Smooth muscle cell (in vitro differentiated cells): ENCODE measurements at regions not wholly inside any gene's neighbourhood (a gene's known extent, or its start where the extent isn't known, plus 50 kb on each side); places are given as distances from the start of the nearest gene placed in this dataset.
A peak's percentile ranks its signal among the peaks of the same experiment; 100 is the strongest.

Experiments
- DNase-seq: peaks from one replicate; lab custom pipeline; 2025; ENCODE audit not compliant: unreplicated experiment; lab: John Stamatoyannopoulos, UW
- H2AFZ ChIP-seq: fragments of 200-600 bp; sonication (generic); 2 replicates; pipeline ENCODE4 v1.6.0; 2016; ENCODE audit warnings: antibody characterized with exemption, low read depth, mild to moderate bottlenecking
- H3F3A ChIP-seq: fragments of 200-600 bp; sonication (generic); 2 replicates; pipeline ENCODE4 v1.6.0; 2017; ENCODE audit warnings: antibody characterized with exemption, low read depth
- H3K27ac ChIP-seq: fragments of 200-600 bp; sonication (generic); 2 replicates; pipeline ENCODE4 v1.5.1; 2016; ENCODE audit warnings: low read depth, mild to moderate bottlenecking
- H3K27me3 ChIP-seq: fragments of 200-600 bp; sonication (generic); 2 replicates; pipeline ENCODE4 v1.6.1; 2016; ENCODE audit warnings: low read depth, mild to moderate bottlenecking
- H3K36me3 ChIP-seq: fragments of 200-600 bp; sonication (generic); 2 replicates; pipeline ENCODE4 v1.5.1; 2016; ENCODE audit warnings: low read depth
- H3K4me1 ChIP-seq: fragments of 200-600 bp; sonication (generic); 2 replicates; pipeline ENCODE4 v1.5.1; 2016; ENCODE audit warnings: low read depth
- H3K4me2 ChIP-seq: fragments of 200-600 bp; sonication (generic); 2 replicates; pipeline ENCODE4 v1.6.0; 2016; ENCODE audit warnings: mild to moderate bottlenecking
- H3K4me3 ChIP-seq: fragments of 200-600 bp; sonication (generic); 2 replicates; pipeline ENCODE4 v1.5.1; 2016; ENCODE audit warnings: mild to moderate bottlenecking
- H3K79me2 ChIP-seq: fragments of 200-600 bp; sonication (generic); 2 replicates; pipeline ENCODE4 v1.6.0; 2016; ENCODE audit warnings: low read depth, mild to moderate bottlenecking
- H3K9ac ChIP-seq: fragments of 200-600 bp; sonication (generic); 2 replicates; pipeline ENCODE4 v1.6.0; 2016; ENCODE audit warnings: low read depth
- H3K9me3 ChIP-seq: fragments of 200-600 bp; sonication (generic); replicated peaks from 2 replicates; pipeline ENCODE4 v1.5.1; 2016; ENCODE audit warnings: low read depth
- H4K20me1 ChIP-seq: fragments of 200-600 bp; sonication (generic); 2 replicates; pipeline ENCODE4 v1.6.0; 2016; ENCODE audit warnings: low read depth
- CTCF ChIP-seq: fragments of 200-600 bp; sonication (generic); IDR thresholded peaks from 2 replicates; pipeline ENCODE4 v1.5.1; 2017; ENCODE audit warnings: borderline replicate concordance, mild to moderate bottlenecking, antibody characterized with exemption; ENCODE audit not compliant: insufficient read depth, poor library complexity, severe bottlenecking
- WGBS: methylation state at CpG from one replicate; pipeline ENCODE4 v1.1.7; 2016; ENCODE audit warnings: low lambda C conversion rate; 5-methylcytosine and 5-hydroxymethylcytosine counted together

- H3K4me1 ChIP-seq: no peaks in the 10 kb centered on the region
- no peak overlapping the region for H3K4me3 ChIP-seq
- H4K20me1 ChIP-seq: no peaks in the 10 kb centered on the region
- no peaks in the 10 kb centered on the region for H3K9me3 ChIP-seq
- no peak overlapping the region for H2AFZ ChIP-seq
- H3F3A ChIP-seq: no peaks in the 10 kb centered on the region
- no peaks in the 10 kb centered on the region for H3K36me3 ChIP-seq
- no peak overlapping the region for H3K9ac ChIP-seq
- H3K27ac ChIP-seq: no peak overlapping the region
- no peak for DNase-seq
- no peak for TF ChIP-seq CTCF
- no peaks in the 10 kb centered on the region for H3K27me3 ChIP-seq
- H3K79me2 ChIP-seq: no peaks in the 10 kb centered on the region
- no peak overlapping the region for H3K4me2 ChIP-seq
Measured at GRCh38 chr4:137749466-137749865, 217.2 kb upstream of the PCDH18 start.

GRCh38 chr4:137748616-137749015 is 216.3 kb upstream of the PCDH18 start:
- Histone ChIP-seq H3K27ac (no peak overlapping the region), H3K4me2 (no peak overlapping the region), H2AFZ (no peak overlapping the region), H3F3A (no peaks in the 10 kb centered on the region), H3K79me2 (no peaks in the 10 kb centered on the region), H3K36me3 (no peaks in the 10 kb centered on the region), H3K4me3 (no peak overlapping the region), H3K9ac (no peak overlapping the region), H3K9me3 (no peaks in the 10 kb centered on the region), H4K20me1 (no peaks in the 10 kb centered on the region), H3K27me3 (no peaks in the 10 kb centered on the region), H3K4me1 (no peaks in the 10 kb centered on the region)
- no peak for TF ChIP-seq CTCF
- 91% methylated on average over 3 of the region's 3 CpGs for whole genome bisulfite sequencing
- no peak for DNase-seq

- Histone ChIP-seq H3K79me2 (no peaks in the 10 kb centered on the region), H2AFZ (peak overlapping the region; percentile 10), H3K9ac (no peak overlapping the region), H3K27ac (no peak overlapping the region), H4K20me1 (no peaks in the 10 kb centered on the region), H3K4me3 (no peak overlapping the region), H3K36me3 (no peaks in the 10 kb centered on the region), H3K4me1 (no peaks in the 10 kb centered on the region), H3F3A (no peaks in the 10 kb centered on the region), H3K4me2 (no peak overlapping the region), H3K9me3 (no peaks in the 10 kb centered on the region), H3K27me3 (no peaks in the 10 kb centered on the region)
- 64% methylated on average over 1 of the region's 1 CpG for WGBS
- DNase-seq: no peak
- TF ChIP-seq CTCF: no peak
Measured at GRCh38 chr4:137740141-137740540, 207.8 kb upstream of the PCDH18 start.

GRCh38 chr4:137739391-137739790 is 207.1 kb upstream of the PCDH18 start:
- no peaks in the 10 kb centered on the region for H4K20me1 ChIP-seq
- no peaks in the 10 kb centered on the region for H3K9me3 ChIP-seq
- H3K4me1 ChIP-seq: no peaks in the 10 kb centered on the region
- H3K27ac ChIP-seq: no peak overlapping the region
- DNase-seq: no peak
- H2AFZ ChIP-seq: no peak overlapping the region
- H3K79me2 ChIP-seq: no peaks in the 10 kb centered on the region
- H3K9ac ChIP-seq: no peak overlapping the region
- no peaks in the 10 kb centered on the region for H3K36me3 ChIP-seq
- no peaks in the 10 kb centered on the region for H3F3A ChIP-seq
- no peak overlapping the region for H3K4me3 ChIP-seq
- no peaks in the 10 kb centered on the region for H3K27me3 ChIP-seq
- no peak overlapping the region for H3K4me2 ChIP-seq
- TF ChIP-seq CTCF: no peak
- WGBS: 90% methylated on average over 1 of the region's 1 CpG
